IPS-18c (cell line): ENCODE measurements at regions not wholly inside any gene's neighbourhood (a gene's known extent, or its start where the extent isn't known, plus 50 kb on each side); places are given as distances from the start of the nearest gene placed in this dataset.
"Not testable (repeated sequence)": the region's sequence is repeated elsewhere in the genome, so short reads cannot be mapped to it uniquely, and the experiment has no call there.

Experiments used
- H3K4me3 ChIP-seq: 2 replicates; pipeline ENCODE4 v1.7.0; 2013; ENCODE audit warnings: low read depth, mild to moderate bottlenecking, low read length, moderate library complexity; ENCODE audit not compliant: insufficient read depth
- H3K9me3 ChIP-seq: one replicate; pipeline ENCODE4 v1.6.1; 2013; ENCODE audit warnings: mild to moderate bottlenecking, low read length, moderate library complexity; ENCODE audit not compliant: control insufficient read depth, insufficient read depth

DNA sequence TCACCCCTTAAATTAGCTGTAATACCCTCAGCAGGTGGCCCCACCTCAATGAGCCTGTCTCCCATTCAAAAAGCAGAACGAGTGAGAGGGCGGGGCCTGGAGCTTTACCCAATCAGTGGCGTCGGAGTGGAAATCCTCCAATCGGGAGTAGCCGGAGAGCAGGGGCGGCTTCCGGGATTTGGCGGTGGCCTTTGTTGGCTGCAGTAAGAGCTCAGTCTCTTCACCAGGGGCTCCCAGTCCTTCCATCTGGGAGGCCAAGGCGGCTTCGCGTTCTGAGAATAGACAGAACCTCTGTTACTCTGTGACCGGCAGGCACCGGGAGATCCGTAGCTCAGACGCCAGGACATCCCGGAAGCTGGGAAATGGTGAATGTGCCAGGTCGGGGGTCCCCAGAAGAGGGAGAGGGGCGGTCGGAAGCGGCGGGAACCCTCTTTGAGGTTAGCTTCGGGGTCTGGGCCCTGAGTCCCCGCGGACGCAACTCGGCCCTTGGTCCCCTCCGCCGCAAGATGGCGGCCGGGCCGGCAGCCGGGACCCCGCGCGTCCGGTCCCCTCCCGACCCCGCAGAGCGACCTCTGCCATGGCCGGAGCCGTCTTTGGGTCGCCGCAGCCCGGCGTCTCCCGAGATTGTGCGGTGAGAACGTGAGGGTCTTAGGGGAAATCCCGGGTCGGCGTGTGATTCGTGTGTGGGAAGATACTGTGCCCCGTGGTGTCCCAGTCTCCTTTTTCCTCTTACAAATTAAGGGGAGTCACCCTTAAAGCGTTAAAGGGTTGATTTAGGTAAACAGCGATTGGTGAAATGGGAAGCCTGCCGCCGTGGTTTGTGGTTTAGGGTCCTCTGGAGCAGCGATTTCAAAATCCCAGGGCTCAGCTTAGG, 160.3 kb upstream of the ZNF267 start:
- Histone ChIP-seq H3K9me3 (no peaks in the 10 kb centered on the region), H3K4me3 (peak overlapping the region; percentile 90)

DNA sequence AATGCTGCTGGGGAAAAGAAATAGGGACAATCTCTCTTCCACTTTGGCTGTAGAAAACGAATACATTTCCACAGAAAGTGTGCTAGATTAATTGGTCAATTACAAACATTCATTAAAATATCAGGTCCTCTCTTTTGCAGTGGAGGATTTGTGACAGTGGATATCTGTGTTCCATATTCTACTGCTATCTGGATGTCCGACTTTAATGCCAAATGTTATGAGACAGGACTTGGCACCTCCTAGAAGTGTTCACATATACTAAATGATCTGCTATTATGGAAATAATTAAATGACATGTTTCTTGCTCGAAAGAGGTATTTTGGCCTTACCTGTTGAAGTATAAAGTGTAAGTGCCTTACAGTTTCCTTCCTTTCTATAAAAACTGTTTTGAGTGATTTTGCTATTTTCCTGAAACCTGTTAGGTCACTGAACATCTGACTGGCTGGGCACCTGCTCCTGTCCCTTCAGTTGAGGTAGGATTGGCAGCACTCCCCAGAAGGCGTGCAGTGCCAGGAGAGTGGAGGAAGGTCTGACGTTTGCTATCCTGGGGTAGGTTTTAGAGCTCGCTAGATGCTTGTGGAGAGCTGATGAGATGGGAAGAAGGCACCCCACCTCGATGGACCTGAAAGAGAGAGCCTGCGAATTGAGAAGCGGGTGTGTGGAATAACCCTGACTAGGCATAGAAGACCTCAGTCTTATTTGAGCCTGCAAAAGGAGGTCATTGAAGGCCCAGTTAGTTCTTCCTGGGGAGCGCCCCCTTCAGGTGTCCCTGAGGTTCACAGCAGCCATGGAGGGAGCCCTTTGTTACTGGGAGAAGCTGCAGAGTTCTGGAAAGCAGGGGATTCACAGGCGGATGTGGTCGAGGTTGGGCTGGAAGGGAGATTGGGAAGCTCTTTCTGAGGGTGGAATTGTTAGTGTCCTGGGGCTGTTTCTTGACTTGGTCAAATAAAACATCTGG, 159.4 kb upstream of the ZNF267 start:
- peak overlapping the region; percentile 90 for H3K4me3 ChIP-seq
- no peaks in the 10 kb centered on the region for H3K9me3 ChIP-seq

DNA sequence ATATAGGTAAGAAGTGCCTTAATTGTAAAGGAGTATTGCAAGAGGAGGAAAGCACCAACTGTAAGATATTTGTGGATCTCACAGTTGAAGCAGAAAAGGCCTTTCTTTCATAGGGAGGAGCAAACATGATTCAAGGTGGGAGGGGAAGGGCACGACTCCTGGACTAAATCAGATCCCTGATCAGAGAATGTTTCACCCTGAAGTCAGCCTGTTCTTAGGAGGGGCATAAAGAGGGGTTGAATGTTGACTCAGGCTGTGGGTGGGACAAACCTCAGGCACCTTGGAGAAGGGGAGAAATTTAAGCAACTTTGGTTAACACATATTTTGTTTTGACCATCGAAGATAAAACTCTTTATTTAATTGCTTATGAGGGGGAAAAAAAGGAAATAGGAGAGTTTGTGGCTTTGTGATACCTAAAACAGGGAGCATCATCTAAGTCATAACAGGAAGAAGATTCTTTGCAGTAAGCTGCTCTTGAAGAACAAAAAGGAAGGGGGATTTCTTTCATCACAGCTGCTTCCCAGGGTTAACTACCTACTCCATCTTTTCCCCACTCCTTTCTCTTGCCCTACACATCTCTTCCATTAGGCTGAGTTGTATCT, 158.6 kb upstream of the ZNF267 start:
- Histone ChIP-seq H3K9me3 (no peaks in the 10 kb centered on the region), H3K4me3 (no peak overlapping the region; the same call in 1 of the 2 replicates)

GRCh38 chr16:31715915-31716314, 157.7 kb upstream of the ZNF267 start:
- Histone ChIP-seq H3K9me3 (no peaks in the 10 kb centered on the region), H3K4me3 (no peak overlapping the region)

DNA sequence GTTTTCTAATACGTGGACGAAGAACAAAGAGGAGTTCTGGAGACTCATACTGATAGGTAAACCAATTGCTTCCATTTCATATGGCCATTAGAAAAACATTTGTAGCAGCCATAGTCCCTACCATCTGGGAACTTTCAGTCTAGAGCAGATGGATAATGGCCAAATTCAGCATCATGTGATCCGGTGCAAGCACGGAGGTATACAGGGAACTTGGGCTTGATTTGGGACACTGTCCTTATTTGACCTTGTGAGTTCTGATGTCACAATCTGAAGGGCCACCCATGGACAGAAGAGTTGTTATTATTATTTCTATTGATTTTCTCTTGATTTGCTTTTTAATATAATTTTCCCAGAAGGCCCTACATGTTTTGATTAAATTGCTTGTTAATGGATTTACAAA, 154.6 kb upstream of the ZNF267 start:
- Histone ChIP-seq H3K4me3 (no peak overlapping the region), H3K9me3 (no peaks in the 10 kb centered on the region)

- Histone ChIP-seq H3K4me3 (no peak overlapping the region), H3K9me3 (no peaks in the 10 kb centered on the region)
Observed at GRCh38 chr16:31727553-31727952, 146.1 kb upstream of the ZNF267 start.

- Histone ChIP-seq H3K9me3 (no peaks in the 10 kb centered on the region), H3K4me3 (no peak overlapping the region)
Observed at GRCh38 chr16:31734265-31734664, 139.3 kb upstream of the ZNF267 start.

DNA sequence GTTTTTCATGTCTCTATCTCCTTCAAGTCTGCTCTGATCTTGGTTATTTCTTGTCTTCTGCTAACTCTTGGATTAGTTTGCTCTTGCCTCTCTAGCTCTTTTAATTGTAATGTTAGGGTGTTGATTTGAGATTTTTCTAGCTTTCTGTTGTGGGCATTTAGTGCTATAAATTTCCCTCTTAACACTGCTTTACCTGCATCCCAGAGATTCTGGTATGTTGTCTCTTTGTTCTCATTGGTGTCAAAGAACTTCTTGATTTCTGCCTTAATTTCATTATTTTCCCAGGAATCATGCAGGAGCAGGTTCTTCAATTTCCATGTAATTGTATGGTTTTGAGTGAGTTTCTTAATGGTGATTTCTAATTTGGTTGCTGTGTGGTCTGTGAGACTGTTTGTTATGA, 128.5 kb upstream of the ZNF267 start:
- H3K9me3 ChIP-seq: peaks cover 13% of the 10 kb centered on the region
- H3K4me3 ChIP-seq: not testable (repeated sequence)

GRCh38 chr16:31745900-31746299, 127.7 kb upstream of the ZNF267 start:
- no peak overlapping the region for H3K4me3 ChIP-seq
- peaks cover 13% of the 10 kb centered on the region for H3K9me3 ChIP-seq

DNA sequence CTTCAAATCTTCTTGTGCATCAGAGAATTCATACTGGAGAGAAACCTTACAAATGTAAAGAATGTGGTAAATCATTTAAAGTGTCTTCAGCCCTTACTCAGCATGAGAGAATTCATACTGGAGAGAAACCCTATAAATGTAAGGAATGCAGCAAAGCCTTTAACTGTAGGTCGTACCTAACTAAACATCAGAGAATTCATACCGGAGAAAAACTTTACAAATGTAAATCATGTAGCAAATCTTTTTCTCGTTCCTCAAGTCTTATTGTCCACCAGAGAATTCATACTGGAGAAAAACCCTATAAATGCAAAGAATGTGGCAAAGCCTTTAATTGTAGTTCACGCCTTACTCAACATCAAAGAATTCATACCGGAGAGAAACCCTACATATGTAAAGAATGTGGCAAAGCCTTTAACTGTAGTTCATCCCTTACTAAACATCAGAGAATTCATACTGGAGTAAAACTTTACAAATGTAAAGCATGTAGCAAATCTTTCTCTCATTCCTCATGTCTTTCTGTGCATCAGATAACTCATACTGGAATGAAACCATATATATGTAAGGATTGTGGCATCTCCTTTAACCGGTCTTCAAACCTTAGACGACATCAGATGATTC, 118.5 kb upstream of the ZNF267 start:
- Histone ChIP-seq H3K4me3 (no peak overlapping the region), H3K9me3 (peaks cover 13% of the 10 kb centered on the region)

DNA sequence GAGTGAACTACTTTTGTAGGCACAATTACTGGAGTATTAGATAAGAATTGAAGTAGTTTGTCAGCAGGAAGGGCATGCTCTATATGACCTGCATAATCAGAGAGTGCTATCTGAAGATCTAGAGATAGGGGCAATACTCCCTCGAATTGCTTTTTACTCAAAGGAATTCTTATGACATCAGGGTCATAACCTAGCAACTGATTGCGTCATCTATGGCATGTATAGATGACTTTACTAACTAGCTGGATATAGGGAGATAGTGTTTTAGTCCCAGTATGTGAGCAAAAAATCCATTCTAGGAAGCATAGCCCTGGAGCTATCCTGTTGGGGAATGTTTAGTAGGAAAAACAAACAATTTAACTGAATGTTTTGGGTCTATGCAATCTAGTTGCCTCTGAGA, 109.5 kb upstream of the ZNF267 start:
- no peak overlapping the region for H3K4me3 ChIP-seq
- H3K9me3 ChIP-seq: peaks cover 21% of the 10 kb centered on the region

DNA sequence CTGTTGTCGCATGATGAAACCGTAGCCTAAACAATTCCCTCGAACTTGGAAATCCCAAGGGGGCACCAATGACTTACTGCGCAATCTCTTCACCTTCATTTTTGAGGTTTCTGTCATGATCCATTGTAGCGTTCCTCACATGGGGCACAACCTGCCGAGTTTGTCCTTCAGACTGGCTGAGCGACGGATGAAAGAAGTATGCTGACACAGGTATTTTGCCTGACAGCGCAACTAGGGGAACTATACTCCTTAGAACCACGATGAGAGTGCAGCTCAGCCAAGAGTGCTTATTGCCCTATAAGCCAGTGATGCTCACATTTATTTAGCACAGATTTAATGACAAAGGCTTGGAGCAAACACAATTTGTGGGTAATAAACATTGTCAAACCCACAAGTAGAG, 106.3 kb upstream of the ZNF267 start:
- H3K9me3 ChIP-seq: peaks cover 28% of the 10 kb centered on the region

GRCh38 chr16:31780342-31780741, 93.3 kb upstream of the ZNF267 start:
- peaks cover 6% of the 10 kb centered on the region for H3K9me3 ChIP-seq

More for the DNA sequence above, 106.3 kb upstream of the ZNF267 start:
- no peak overlapping the region for H3K4me3 ChIP-seq

DNA sequence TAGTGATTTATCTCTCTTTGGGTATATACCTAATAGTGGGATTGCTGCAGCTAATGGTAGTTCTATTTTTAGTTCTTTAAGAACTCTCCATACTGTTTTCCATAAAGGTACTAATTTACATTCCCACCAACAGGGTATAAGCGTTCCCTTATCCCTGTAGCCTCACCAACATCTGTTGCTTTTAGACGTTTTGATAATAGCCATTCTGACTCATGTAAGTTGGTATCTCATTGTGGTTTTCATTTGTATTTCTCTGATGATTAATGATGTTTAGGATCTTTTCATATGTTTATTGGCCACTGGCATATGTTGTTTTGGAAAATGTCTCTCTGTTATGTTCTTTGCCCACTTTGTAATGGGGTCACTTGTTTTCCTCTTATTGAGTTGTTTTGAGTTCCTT, 88.5 kb upstream of the ZNF267 start:
- no peak overlapping the region for H3K4me3 ChIP-seq
- peaks cover 5% of the 10 kb centered on the region for H3K9me3 ChIP-seq

More at GRCh38 chr16:31780342-31780741, 93.3 kb upstream of the ZNF267 start:
- H3K4me3 ChIP-seq: no peak overlapping the region

DNA sequence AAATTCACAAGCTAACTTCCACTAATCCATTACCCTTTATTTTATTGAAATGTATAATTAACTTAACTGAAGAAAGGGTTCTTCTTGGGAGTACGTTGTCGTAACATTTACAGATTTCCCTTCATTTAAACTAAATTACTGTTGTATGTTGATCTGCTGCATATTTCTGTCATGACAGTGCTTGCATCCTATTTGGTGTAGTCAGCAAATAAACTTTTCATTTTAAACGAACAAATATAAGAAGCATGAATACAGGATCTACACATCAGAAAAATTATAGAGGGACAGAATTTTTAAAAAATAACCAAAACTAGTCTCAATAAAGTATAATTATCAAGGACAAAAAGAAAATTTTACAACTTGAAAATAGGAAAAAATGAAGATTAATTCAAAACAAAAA, 66.5 kb upstream of the ZNF267 start:
- H3K9me3 ChIP-seq: peaks cover 10% of the 10 kb centered on the region
- H3K4me3 ChIP-seq: no peak overlapping the region

DNA sequence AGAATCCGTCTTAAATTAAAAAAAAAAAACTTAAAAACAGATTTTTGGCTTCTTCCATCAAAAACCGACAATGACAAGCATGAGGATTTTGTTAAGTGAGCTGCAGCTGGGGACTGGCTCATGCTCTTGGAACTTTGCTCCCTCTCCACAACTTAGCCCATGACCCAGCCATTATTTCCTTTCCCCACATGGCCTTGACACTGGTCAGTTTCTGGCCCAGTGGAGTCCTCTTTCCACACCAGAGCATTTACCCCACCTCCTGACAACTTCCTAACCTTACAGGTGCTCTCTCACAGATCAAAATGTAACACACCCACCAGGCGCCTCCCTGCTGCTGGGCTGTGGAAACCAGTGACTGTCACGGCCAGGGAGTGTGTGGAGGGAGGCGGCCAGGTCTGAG, 62.7 kb upstream of the ZNF267 start:
- Histone ChIP-seq H3K9me3 (peaks cover 6% of the 10 kb centered on the region), H3K4me3 (no peak overlapping the region; the same call in 1 of the 2 replicates)

DNA sequence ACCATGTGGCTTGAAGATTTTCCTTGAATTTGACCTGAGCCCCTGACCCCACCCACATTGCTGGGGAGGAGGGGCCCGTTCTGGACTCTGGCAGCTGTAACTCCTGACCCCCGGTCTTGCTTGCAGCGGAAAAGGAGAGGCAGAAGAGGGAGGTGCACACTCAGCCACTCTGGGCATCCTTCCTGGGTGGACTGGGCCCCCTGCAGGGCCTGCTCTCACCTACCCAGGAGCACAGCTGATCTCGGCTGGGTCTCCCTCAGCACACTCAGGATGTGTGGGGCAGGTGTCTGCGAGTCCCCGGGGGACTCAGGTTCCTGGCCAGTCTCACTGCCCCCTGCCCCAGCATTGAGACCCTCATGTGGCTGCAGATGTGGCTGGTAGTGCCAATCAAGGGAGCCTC, 57.5 kb upstream of the ZNF267 start:
- not testable (repeated sequence) for H3K4me3 ChIP-seq
- peaks cover 16% of the 10 kb centered on the region for H3K9me3 ChIP-seq
